ENCODE measurements at regions not wholly inside any gene's neighbourhood (a gene's known extent, or its start where the extent isn't known, plus 50 kb on each side); places are given as distances from the start of the nearest gene placed in this dataset.

DNA sequence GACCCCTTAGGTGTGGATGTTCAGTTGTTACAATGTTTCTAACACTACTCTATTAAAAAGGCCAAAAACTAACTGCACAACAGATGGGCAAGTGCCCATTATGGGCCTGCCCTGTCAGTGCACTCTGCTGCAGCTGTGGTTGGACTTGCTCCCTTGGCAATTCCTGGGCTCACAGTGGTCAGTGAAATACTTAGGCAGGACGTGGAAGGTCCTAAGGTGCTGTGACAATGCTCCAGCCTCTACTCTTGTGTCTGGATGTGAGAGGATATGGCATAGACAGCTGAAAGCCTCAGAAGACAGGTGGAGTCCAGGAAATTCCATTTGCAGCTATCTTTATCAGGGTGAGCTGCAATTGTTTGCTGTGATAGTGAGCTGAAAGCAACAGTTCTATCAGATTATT, 136.5 kb upstream of the OLIG3 start:
- TF ChIP-seq POLR2A (IDR thresholded peaks at IDR 0.05; ENCODE audit: low read depth, low read length) (no peak), POLR2AphosphoS5 (IDR thresholded peaks at IDR 0.05; ENCODE audit: low read depth, low read length) (no peak)
